Calu3 (cell line): ENCODE measurements at regions not wholly inside any gene's neighbourhood (a gene's known extent, or its start where the extent isn't known, plus 50 kb on each side); places are given as distances from the start of the nearest gene placed in this dataset.

Experiments
- BruUV-seq: library from RNA; stranded (reverse); fragments of 400-500 nt; replicated peaks from 2 replicates; lab custom pipeline; 2021; lab: Mats Ljungman, UMichigan
- CTCF ChIA-PET: fragments of 300-600 bp; sonication (Branson Sonifier 250); formaldehyde crosslinking; loops from one replicate; lab custom pipeline; 2022; ENCODE audit warnings: antibody characterized with exemption; lab: Charles Lee
- DNase-seq: peaks from one replicate; pipeline ENCODE4 v3.0.0; 2022
- H3K27ac Mint-ChIP-seq: one replicate; pipeline ENCODE4 v1.8.0; 2022; ENCODE audit warnings: mixed read lengths; ENCODE audit not compliant: unreplicated experiment
- H3K27me3 Mint-ChIP-seq: one replicate; pipeline ENCODE4 v1.8.0; 2022; ENCODE audit warnings: mixed read lengths; ENCODE audit not compliant: unreplicated experiment
- H3K36me3 Mint-ChIP-seq: one replicate; pipeline ENCODE4 v1.8.0; 2022; ENCODE audit warnings: mild to moderate bottlenecking, moderate library complexity, mixed read lengths; ENCODE audit not compliant: insufficient read depth, unreplicated experiment
- H3K4me1 Mint-ChIP-seq: one replicate; pipeline ENCODE4 v1.8.0; 2022; ENCODE audit warnings: mild to moderate bottlenecking, low read depth, mixed read lengths; ENCODE audit not compliant: unreplicated experiment
- H3K4me3 Mint-ChIP-seq: one replicate; pipeline ENCODE4 v1.8.0; 2022; ENCODE audit warnings: mild to moderate bottlenecking, low read depth, moderate library complexity, mixed read lengths; ENCODE audit not compliant: unreplicated experiment
- H3K9me3 Mint-ChIP-seq: one replicate; pipeline ENCODE4 v1.8.0; 2022; ENCODE audit warnings: low read depth, mixed read lengths; ENCODE audit not compliant: unreplicated experiment
- intact Hi-C: fragments of 100-400 bp; cut with micrococcal nuclease; formaldehyde crosslinking; loops from one replicate; pipeline ENCODE4 v1.10.0; 2022; ENCODE audit not compliant: unreplicated experiment
- TF ChIP-seq, protein P1 (sequence below): fragments of 200-600 bp; IDR thresholded peaks from one replicate; pipeline ENCODE4 v1.8.0; 2022; ENCODE audit warnings: antibody characterized with exemption; ENCODE audit not compliant: unreplicated experiment

- no peak for DNase-seq
- Mint-ChIP-seq H3K27me3 (peaks cover 27% of the 10 kb centered on the region), H3K4me1 (no peaks in the 10 kb centered on the region), H3K9me3 (no peaks in the 10 kb centered on the region), H3K4me3 (no peak overlapping the region), H3K36me3 (no peaks in the 10 kb centered on the region), H3K27ac (no peak overlapping the region)
- BruUV-seq = no TSS peak
- TF ChIP-seq, protein P1, sequence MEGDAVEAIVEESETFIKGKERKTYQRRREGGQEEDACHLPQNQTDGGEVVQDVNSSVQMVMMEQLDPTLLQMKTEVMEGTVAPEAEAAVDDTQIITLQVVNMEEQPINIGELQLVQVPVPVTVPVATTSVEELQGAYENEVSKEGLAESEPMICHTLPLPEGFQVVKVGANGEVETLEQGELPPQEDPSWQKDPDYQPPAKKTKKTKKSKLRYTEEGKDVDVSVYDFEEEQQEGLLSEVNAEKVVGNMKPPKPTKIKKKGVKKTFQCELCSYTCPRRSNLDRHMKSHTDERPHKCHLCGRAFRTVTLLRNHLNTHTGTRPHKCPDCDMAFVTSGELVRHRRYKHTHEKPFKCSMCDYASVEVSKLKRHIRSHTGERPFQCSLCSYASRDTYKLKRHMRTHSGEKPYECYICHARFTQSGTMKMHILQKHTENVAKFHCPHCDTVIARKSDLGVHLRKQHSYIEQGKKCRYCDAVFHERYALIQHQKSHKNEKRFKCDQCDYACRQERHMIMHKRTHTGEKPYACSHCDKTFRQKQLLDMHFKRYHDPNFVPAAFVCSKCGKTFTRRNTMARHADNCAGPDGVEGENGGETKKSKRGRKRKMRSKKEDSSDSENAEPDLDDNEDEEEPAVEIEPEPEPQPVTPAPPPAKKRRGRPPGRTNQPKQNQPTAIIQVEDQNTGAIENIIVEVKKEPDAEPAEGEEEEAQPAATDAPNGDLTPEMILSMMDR = no peak
- intact Hi-C loops = no loop called here
- CTCF ChIA-PET = no interaction called here
Measured at GRCh38 chr12:105814283-105814682, 324.5 kb downstream of the NUAK1 start.

DNA sequence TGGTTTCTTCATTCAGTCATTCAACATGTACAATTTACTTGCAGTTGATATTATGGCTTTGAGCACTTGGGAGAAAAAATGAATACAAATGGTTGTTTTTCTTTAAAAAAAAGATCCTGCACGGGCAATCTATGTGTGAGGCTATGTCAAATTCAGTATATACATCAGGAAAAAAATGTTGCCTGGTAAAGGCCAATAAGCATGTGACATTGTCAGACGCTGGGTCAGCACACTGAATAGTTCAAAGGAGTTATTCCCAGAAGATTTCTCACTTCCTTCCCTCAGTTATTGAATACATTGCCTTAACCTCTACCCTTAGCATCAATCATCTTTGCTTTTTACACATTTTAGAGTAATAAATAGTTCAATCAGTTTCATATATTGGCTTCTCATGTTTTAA, 319.2 kb downstream of the NUAK1 start:
- intact Hi-C loops = no loop called here
- no peaks in the 10 kb centered on the region for H3K9me3 Mint-ChIP-seq
- H3K36me3 Mint-ChIP-seq = no peaks in the 10 kb centered on the region
- CTCF ChIA-PET = no interaction called here
- H3K4me1 Mint-ChIP-seq = no peaks in the 10 kb centered on the region
- peaks cover 40% of the 10 kb centered on the region for H3K27me3 Mint-ChIP-seq
- DNase-seq = no peak
- TF ChIP-seq, protein P1 = no peak
- BruUV-seq = no TSS peak
- no peak overlapping the region for H3K27ac Mint-ChIP-seq
- H3K4me3 Mint-ChIP-seq = no peak overlapping the region

GRCh38 chr12:105820429-105821125, 318.2 kb downstream of the NUAK1 start:
- H3K4me1 Mint-ChIP-seq = no peaks in the 10 kb centered on the region
- H3K9me3 Mint-ChIP-seq = no peaks in the 10 kb centered on the region
- BruUV-seq = no TSS peak
- intact Hi-C loops = no loop called here
- no peak overlapping the region for H3K27ac Mint-ChIP-seq
- DNase-seq = no peak
- TF ChIP-seq, protein P1 = no peak
- CTCF ChIA-PET = interaction anchor here (0.5 to 0.6 kb wide), 2 partner anchors 56 to 130 kb away, joined by 3 read pairs; no protein-coding TSS in a partner anchor
- H3K4me3 Mint-ChIP-seq = no peak overlapping the region
- H3K27me3 Mint-ChIP-seq = peaks cover 45% of the 10 kb centered on the region
- no peaks in the 10 kb centered on the region for H3K36me3 Mint-ChIP-seq

DNA sequence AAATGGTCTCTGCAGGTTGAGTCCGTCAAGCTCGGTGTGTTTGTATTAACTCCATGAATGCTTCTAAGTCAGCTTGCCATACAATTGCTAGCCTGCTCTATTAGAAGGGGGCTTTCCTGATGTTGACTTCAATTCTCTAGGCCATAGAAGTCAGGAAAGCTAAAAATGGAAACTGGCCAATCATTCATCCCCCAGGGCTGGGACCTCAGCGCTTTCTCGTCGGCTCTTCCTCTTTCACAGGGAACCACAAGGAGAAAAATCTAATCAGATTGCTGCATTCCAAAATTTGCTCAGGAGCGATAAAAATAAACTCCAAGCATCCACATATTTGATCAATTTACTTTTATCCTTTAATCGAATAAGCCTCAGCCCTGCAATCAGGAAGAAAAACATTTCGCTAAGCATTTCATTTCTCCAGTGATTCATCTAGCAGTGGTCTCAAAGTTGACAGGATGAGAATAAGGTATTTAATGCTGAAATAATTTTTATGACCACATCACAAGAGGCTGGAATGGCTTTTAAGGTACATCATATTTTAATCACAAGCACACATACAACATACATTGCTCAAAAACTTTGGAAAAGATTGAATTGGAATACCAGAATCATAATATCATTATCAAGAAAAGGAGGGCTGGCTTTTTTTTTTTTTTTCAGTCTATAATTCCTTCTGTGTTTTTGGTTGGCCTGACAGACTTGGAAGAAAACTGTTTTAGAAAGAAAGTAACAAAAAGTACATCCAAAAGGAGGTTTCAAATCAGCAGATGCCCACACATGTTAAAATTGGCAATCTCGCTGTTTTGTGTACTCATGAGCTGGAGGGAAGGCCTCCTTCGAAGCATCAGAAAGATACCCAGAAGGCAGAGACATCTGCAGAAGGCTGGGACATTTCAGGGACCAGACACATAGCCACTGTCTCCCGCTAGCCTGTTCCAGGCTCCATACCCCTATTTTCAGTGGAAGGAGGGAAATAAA, 316.3 kb downstream of the NUAK1 start:
- intact Hi-C loops = no loop called here
- DNase-seq = no peak
- TF ChIP-seq, protein P1 = no peak
- no peaks in the 10 kb centered on the region for H3K9me3 Mint-ChIP-seq
- CTCF ChIA-PET = interaction anchor here (0.7 kb wide), 1 partner anchor 426 kb away, joined by 4 read pairs; no protein-coding TSS in a partner anchor
- H3K4me3 Mint-ChIP-seq = no peak overlapping the region
- H3K4me1 Mint-ChIP-seq = no peaks in the 10 kb centered on the region
- peaks cover 39% of the 10 kb centered on the region for H3K27me3 Mint-ChIP-seq
- H3K36me3 Mint-ChIP-seq = no peaks in the 10 kb centered on the region
- no peak overlapping the region for H3K27ac Mint-ChIP-seq
- BruUV-seq = no TSS peak
